HCT116 (cell line): ENCODE measurements at regions not wholly inside any gene's neighbourhood (a gene's known extent, or its start where the extent isn't known, plus 50 kb on each side); places are given as distances from the start of the nearest gene placed in this dataset.

Source experiments
- ATAC-seq: fragments of 200-7000 bp; cut with Tn5 transposase; 2 replicates; pipeline ENCODE4 v1.9.1; 2020; ENCODE audit warnings: mild to moderate bottlenecking, moderate library complexity
- BruUV-seq: library from RNA; stranded (reverse); fragments of 400-500 nt; replicated peaks from 2 replicates; lab custom pipeline; 2021; lab: Mats Ljungman, UMichigan
- CTCF ChIA-PET: fragments of 300-600 bp; sonication (Branson Sonifier 250); formaldehyde crosslinking; loops from one replicate; lab custom pipeline; 2021; ENCODE audit warnings: antibody characterized with exemption; lab: Charles Lee
- POLR2A ChIA-PET: fragments of 300-600, 350-600 bp; sonication (Branson Sonifier 250); formaldehyde crosslinking; loops from one replicate; lab custom pipeline; 2021; ENCODE audit warnings: antibody characterized with exemption; lab: Charles Lee
- RAD21 ChIA-PET, 2 experiments: fragments of 300-600 bp; sonication (Branson Sonifier 250); formaldehyde crosslinking; loops; one replicate each; lab custom pipeline; 2023; ENCODE audit warnings: low total read pairs in 2 of 2; ENCODE audit not compliant: uncharacterized antibody in 2 of 2, unreplicated experiment in 2 of 2, low non-redundant PET in 1 of 2; lab: Charles Lee
- DNase-seq: peaks from one replicate; pipeline ENCODE4 v3.0.0-alpha.2; 2010; ENCODE audit warnings: low read depth, low spot score
- H2AFZ ChIP-seq: fragments of 200-600 bp; shearing (Covaris generic), sonication (generic); 2 replicates; pipeline ENCODE4 v1.6.1; 2017; ENCODE audit warnings: low read depth, mixed run types, mixed read lengths, antibody characterized with exemption, low read length; ENCODE audit not compliant: poor library complexity, severe bottlenecking
- H3K27ac ChIP-seq: 2 replicates; pipeline ENCODE4 v1.5.1; 2012; ENCODE audit warnings: low read depth, low read length
- H3K27me3 ChIP-seq: fragments of 200-600 bp; sonication (generic); 2 replicates; pipeline ENCODE4 v1.6.1; 2016; ENCODE audit warnings: mixed run types, low read length, mixed read lengths; ENCODE audit not compliant: insufficient read depth
- H3K36me3 ChIP-seq, 2 experiments: fragments of 200-500 bp in 1 of 2; fragments of 200-600 bp in 1 of 2; sonication (Bioruptor generic) in 1 of 2; sonication (generic) in 1 of 2; 2 replicates each; pipeline versions ENCODE4 v1.5.1 to v1.6.1; 2014 to 2016; ENCODE audit warnings: low read length in 2 of 2, inconsistent platforms in 1 of 2, mixed read lengths in 1 of 2, mixed run types in 1 of 2; ENCODE audit not compliant: insufficient read depth in 2 of 2, control insufficient read depth in 1 of 2
- H3K4me1 ChIP-seq, 2 experiments: fragments of 200-600 bp in 1 of 2; sonication (generic) in 1 of 2; 2 replicates each; pipeline versions ENCODE4 v1.5.1 to v1.6.1; 2012 to 2017; ENCODE audit warnings: low read length in 2 of 2, inconsistent platforms in 1 of 2, mild to moderate bottlenecking in 1 of 2, mixed read lengths in 1 of 2, mixed run types in 1 of 2, moderate library complexity in 1 of 2; ENCODE audit not compliant: insufficient read depth in 2 of 2, control insufficient read depth in 1 of 2
- H3K4me2 ChIP-seq: fragments of 200-600 bp; sonication (generic); 2 replicates; pipeline ENCODE4 v1.6.1; 2017; ENCODE audit warnings: mixed run types, low read length, mixed read lengths
- H3K4me3 ChIP-seq, 2 experiments: fragments of 200-600 bp in 1 of 2; sonication (generic) in 1 of 2; replicated peaks in 1 of 2; 2 replicates each; pipeline ENCODE4 v1.5.1; 2011 to 2016; ENCODE audit warnings: low read length in 2 of 2, control low read depth in 1 of 2, low read depth in 1 of 2, mild to moderate bottlenecking in 1 of 2, mixed read lengths in 1 of 2, mixed run types in 1 of 2
- H3K79me2 ChIP-seq: fragments of 200-600 bp; sonication (generic); 2 replicates; pipeline ENCODE4 v1.6.1; 2017; ENCODE audit warnings: mild to moderate bottlenecking, mixed run types, low read length, moderate library complexity, mixed read lengths; ENCODE audit not compliant: insufficient read depth
- H3K9ac ChIP-seq: fragments of 200-600 bp; sonication (generic); 2 replicates; pipeline ENCODE4 v1.6.1; 2016; ENCODE audit warnings: low read length, mixed read lengths
- H3K9me2 ChIP-seq: fragments of 200-600 bp; sonication (generic), shearing (Covaris generic); 2 replicates; pipeline ENCODE4 v1.6.1; 2017; ENCODE audit warnings: mixed run types, mild to moderate bottlenecking, moderate library complexity; ENCODE audit not compliant: insufficient read depth
- H3K9me3 ChIP-seq, 2 experiments: fragments of 200-500 bp in 1 of 2; fragments of 200-600 bp in 1 of 2; sonication (Bioruptor generic) in 1 of 2; sonication (generic) in 1 of 2; 2 replicates each; pipeline ENCODE4 v1.6.1; 2014 to 2017; ENCODE audit warnings: low read length in 2 of 2, mixed read lengths in 2 of 2, inconsistent platforms in 1 of 2, low read depth in 1 of 2, mild to moderate bottlenecking in 1 of 2, mixed run types in 1 of 2, moderate library complexity in 1 of 2; ENCODE audit not compliant: control insufficient read depth in 1 of 2, insufficient read depth in 1 of 2
- H4K20me1 ChIP-seq: fragments of 200-600 bp; sonication (generic), shearing (Covaris generic); 2 replicates; pipeline ENCODE4 v1.6.1; 2017; ENCODE audit warnings: mixed run types, mild to moderate bottlenecking, moderate library complexity; ENCODE audit not compliant: insufficient read depth
- CBX3 ChIP-seq: IDR thresholded peaks from 2 replicates; pipeline ENCODE4 v1.6.1; 2012; ENCODE audit warnings: low read depth
- CEBPB ChIP-seq: IDR thresholded peaks from 2 replicates; pipeline ENCODE4 v1.6.1; 2012; ENCODE audit warnings: low read depth
- EGR1 ChIP-seq: IDR thresholded peaks from 2 replicates; pipeline ENCODE4 v1.6.1; 2012; ENCODE audit warnings: low read depth
- ELF1 ChIP-seq: IDR thresholded peaks from 2 replicates; pipeline ENCODE4 v1.6.1; 2012; ENCODE audit warnings: low read depth, borderline replicate concordance
- EZH2 ChIP-seq: fragments of 200-600 bp; sonication (generic); IDR thresholded peaks from 2 replicates; pipeline ENCODE4 v1.6.1; 2017; ENCODE audit warnings: antibody characterized with exemption, mixed run types
- EZH2phosphoT487 ChIP-seq: fragments of 200-600 bp; IDR thresholded peaks from 2 replicates; pipeline ENCODE4 v1.6.1; 2018; ENCODE audit warnings: antibody characterized with exemption, borderline replicate concordance
- FOSL1 ChIP-seq: IDR thresholded peaks from 2 replicates; pipeline ENCODE4 v1.6.1; 2012; ENCODE audit warnings: low read depth
- POLR2A ChIP-seq: IDR thresholded peaks from 2 replicates; pipeline ENCODE4 v1.7.0; 2011; ENCODE audit warnings: borderline replicate concordance; ENCODE audit not compliant: insufficient read depth, insufficient read length; ENCODE audit errors: extremely low read depth
- POLR2AphosphoS5 ChIP-seq: IDR thresholded peaks from 2 replicates; pipeline ENCODE4 v1.6.1; 2011; ENCODE audit warnings: mild to moderate bottlenecking, low read depth, low read length, moderate library complexity
- SIN3A ChIP-seq: IDR thresholded peaks from 2 replicates; pipeline ENCODE4 v1.6.1; 2012; ENCODE audit warnings: low read depth
- SP1 ChIP-seq: IDR thresholded peaks from 2 replicates; pipeline ENCODE4 v1.6.1; 2012; ENCODE audit warnings: low read depth
- SRF ChIP-seq: IDR thresholded peaks from 2 replicates; pipeline ENCODE4 v1.6.1; 2012; ENCODE audit warnings: low read depth
- TCF7L2 ChIP-seq: IDR thresholded peaks from 2 replicates; pipeline ENCODE4 v1.7.0; 2011; ENCODE audit warnings: borderline replicate concordance, inconsistent platforms; ENCODE audit not compliant: insufficient read depth, insufficient read length; ENCODE audit errors: extremely low read depth
- YY1 ChIP-seq: IDR thresholded peaks from 2 replicates; pipeline ENCODE4 v1.6.1; 2011; ENCODE audit warnings: low read length, low read depth, moderate library complexity, mild to moderate bottlenecking; ENCODE audit not compliant: insufficient replicate concordance; ENCODE audit errors: extremely low read depth
- ZFX ChIP-seq: fragments of 450-650 bp; IDR thresholded peaks from 2 replicates; pipeline ENCODE4 v1.6.1; 2017
- ZNF274 ChIP-seq: fragments of 200-500 bp; sonication (Bioruptor generic); IDR thresholded peaks from 2 replicates; pipeline ENCODE4 v1.6.1; 2014; ENCODE audit warnings: mild to moderate bottlenecking, low read depth, low read length, inconsistent platforms
- intact Hi-C: fragments of 100-400 bp; cut with micrococcal nuclease; formaldehyde crosslinking; loops from 2 replicates; pipeline ENCODE4 v1.10.0; 2022
- TF ChIP-seq, protein P1 (sequence below): IDR thresholded peaks from 2 replicates; pipeline ENCODE4 v1.6.1; 2012; ENCODE audit warnings: low read depth
- TF ChIP-seq, protein P2 (sequence below): IDR thresholded peaks from 2 replicates; pipeline ENCODE4 v1.6.1; 2012
- TF ChIP-seq, protein P3 (sequence below): IDR thresholded peaks from 2 replicates; pipeline ENCODE4 v1.6.1; 2011; ENCODE audit warnings: mild to moderate bottlenecking, low read length, moderate library complexity; ENCODE audit not compliant: insufficient replicate concordance; ENCODE audit errors: extremely low read depth
- TF ChIP-seq, protein P4 (sequence below), 3 experiments: fragments of 200-600 bp in 1 of 3; sonication (generic) in 1 of 3; IDR thresholded peaks in 2 of 3; conservative IDR thresholded peaks in 1 of 3; 2 replicates each; pipeline ENCODE4 v1.5.1; 2012 to 2017; ENCODE audit warnings: low read depth in 2 of 3, low read length in 2 of 3, antibody characterized with exemption in 1 of 3, borderline replicate concordance in 1 of 3, control low read depth in 1 of 3, mild to moderate bottlenecking in 1 of 3, mixed read lengths in 1 of 3, mixed run types in 1 of 3, moderate library complexity in 1 of 3; ENCODE audit not compliant: insufficient read depth in 1 of 3

DNA sequence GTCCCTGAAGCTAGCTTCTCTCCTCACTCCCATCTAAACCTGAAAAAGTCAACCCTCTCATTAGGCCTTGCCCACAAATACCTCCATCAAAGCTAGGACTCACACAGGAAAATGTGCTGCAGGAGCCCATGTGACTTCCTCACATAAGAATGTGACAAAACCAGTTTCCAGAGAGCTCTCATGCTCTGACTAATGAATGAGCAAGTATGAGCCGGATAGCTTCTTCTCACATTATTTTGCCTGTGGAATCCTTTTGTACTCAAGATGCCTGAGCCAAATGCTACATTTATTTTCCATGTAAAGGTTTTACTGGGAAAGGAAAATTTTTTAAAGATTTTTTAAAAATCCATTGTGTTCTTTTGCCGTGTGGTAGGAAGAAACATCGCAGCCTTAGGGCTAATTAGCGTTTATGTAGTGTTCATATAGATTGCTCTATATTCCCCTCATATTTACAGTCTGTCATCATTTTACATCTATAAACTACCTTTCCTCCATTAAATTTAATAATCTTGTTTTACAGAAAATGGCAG, 68.6 kb upstream of the CCN6 start:
- Histone ChIP-seq H4K20me1 (no peaks in the 10 kb centered on the region), H3K9me3 (no peaks in the 10 kb centered on the region), H3K36me3 (no peaks in the 10 kb centered on the region), H3K27me3 (no peaks in the 10 kb centered on the region), H3K4me1 (peaks cover 36 to 54% of the 10 kb centered on the region in 2 experiments), H3K9ac (peak overlapping the region; percentile 49), H3K9me2 (no peaks in the 10 kb centered on the region), H3K4me3 (peak overlapping the region in 1 of 2 experiments; percentile 25; a peak in 2 of 4 replicates), H2AFZ (peak overlapping the region; percentile 2), H3K4me2 (peak overlapping the region; percentile 59), H3K79me2 (no peaks in the 10 kb centered on the region), H3K27ac (peak overlapping the region; percentile 87)
- ChIA-PET CTCF (interaction anchor here (1.1 kb wide), 1 partner anchor 13 kb away, joined by 3 read pairs; no protein-coding TSS in a partner anchor), RAD21 (no interaction called here), POLR2A (interaction anchor here (3.0 kb wide), 1 partner anchor 12 kb away, joined by 17 read pairs; no protein-coding TSS in a partner anchor)
- ATAC-seq: peak; percentile 91
- DNase-seq: peak; percentile 95
- intact Hi-C loops: no loop called here
- BruUV-seq: no TSS peak
- TF ChIP-seq EZH2 (no peak), YY1 (peak; percentile 71), CEBPB (peak; percentile 67; the same call in 1 of the 2 replicates), SIN3A (peak; percentile 80; the same call in 1 of the 2 replicates), ZNF274 (no peak), FOSL1 (peak; percentile 94), CBX3 (peak; percentile 98), POLR2AphosphoS5 (peak; percentile 67), SP1 (peak; percentile 98), ZFX (no peak), TCF7L2 (no peak), ELF1 (no peak), POLR2A (no peak), SRF (0 out of 2 replicates have a peak, but pooled peaks have one; percentile 37), EZH2phosphoT487 (no peak), EGR1 (no peak)
- TF ChIP-seq, protein P1, sequence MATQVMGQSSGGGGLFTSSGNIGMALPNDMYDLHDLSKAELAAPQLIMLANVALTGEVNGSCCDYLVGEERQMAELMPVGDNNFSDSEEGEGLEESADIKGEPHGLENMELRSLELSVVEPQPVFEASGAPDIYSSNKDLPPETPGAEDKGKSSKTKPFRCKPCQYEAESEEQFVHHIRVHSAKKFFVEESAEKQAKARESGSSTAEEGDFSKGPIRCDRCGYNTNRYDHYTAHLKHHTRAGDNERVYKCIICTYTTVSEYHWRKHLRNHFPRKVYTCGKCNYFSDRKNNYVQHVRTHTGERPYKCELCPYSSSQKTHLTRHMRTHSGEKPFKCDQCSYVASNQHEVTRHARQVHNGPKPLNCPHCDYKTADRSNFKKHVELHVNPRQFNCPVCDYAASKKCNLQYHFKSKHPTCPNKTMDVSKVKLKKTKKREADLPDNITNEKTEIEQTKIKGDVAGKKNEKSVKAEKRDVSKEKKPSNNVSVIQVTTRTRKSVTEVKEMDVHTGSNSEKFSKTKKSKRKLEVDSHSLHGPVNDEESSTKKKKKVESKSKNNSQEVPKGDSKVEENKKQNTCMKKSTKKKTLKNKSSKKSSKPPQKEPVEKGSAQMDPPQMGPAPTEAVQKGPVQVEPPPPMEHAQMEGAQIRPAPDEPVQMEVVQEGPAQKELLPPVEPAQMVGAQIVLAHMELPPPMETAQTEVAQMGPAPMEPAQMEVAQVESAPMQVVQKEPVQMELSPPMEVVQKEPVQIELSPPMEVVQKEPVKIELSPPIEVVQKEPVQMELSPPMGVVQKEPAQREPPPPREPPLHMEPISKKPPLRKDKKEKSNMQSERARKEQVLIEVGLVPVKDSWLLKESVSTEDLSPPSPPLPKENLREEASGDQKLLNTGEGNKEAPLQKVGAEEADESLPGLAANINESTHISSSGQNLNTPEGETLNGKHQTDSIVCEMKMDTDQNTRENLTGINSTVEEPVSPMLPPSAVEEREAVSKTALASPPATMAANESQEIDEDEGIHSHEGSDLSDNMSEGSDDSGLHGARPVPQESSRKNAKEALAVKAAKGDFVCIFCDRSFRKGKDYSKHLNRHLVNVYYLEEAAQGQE: no peak
- TF ChIP-seq, protein P2, sequence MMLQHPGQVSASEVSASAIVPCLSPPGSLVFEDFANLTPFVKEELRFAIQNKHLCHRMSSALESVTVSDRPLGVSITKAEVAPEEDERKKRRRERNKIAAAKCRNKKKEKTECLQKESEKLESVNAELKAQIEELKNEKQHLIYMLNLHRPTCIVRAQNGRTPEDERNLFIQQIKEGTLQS: no peak
- TF ChIP-seq, protein P3, sequence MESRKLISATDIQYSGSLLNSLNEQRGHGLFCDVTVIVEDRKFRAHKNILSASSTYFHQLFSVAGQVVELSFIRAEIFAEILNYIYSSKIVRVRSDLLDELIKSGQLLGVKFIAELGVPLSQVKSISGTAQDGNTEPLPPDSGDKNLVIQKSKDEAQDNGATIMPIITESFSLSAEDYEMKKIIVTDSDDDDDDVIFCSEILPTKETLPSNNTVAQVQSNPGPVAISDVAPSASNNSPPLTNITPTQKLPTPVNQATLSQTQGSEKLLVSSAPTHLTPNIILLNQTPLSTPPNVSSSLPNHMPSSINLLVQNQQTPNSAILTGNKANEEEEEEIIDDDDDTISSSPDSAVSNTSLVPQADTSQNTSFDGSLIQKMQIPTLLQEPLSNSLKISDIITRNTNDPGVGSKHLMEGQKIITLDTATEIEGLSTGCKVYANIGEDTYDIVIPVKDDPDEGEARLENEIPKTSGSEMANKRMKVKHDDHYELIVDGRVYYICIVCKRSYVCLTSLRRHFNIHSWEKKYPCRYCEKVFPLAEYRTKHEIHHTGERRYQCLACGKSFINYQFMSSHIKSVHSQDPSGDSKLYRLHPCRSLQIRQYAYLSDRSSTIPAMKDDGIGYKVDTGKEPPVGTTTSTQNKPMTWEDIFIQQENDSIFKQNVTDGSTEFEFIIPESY: no peak
- TF ChIP-seq, protein P4, sequence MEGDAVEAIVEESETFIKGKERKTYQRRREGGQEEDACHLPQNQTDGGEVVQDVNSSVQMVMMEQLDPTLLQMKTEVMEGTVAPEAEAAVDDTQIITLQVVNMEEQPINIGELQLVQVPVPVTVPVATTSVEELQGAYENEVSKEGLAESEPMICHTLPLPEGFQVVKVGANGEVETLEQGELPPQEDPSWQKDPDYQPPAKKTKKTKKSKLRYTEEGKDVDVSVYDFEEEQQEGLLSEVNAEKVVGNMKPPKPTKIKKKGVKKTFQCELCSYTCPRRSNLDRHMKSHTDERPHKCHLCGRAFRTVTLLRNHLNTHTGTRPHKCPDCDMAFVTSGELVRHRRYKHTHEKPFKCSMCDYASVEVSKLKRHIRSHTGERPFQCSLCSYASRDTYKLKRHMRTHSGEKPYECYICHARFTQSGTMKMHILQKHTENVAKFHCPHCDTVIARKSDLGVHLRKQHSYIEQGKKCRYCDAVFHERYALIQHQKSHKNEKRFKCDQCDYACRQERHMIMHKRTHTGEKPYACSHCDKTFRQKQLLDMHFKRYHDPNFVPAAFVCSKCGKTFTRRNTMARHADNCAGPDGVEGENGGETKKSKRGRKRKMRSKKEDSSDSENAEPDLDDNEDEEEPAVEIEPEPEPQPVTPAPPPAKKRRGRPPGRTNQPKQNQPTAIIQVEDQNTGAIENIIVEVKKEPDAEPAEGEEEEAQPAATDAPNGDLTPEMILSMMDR (IDR thresholded peaks at IDR 0.05 in 2 of 3, conservative IDR thresholded peaks at IDR 0.05 in 1 of 3; ENCODE audit: borderline replicate concordance in 1 of 3, insufficient read depth in 1 of 3, low read depth in 2 of 3, low read length in 2 of 3): no peak
